Cardiac fibroblast (primary cell): ENCODE measurements at regions not wholly inside any gene's neighbourhood (a gene's known extent, or its start where the extent isn't known, plus 50 kb on each side); places are given as distances from the start of the nearest gene placed in this dataset.

Experiments used
- DNase-seq, 2 donors: peaks; one replicate each; pipeline versions ENCODE4 v3.0.0 to v3.0.0-alpha.2; 2010; ENCODE audit warnings: low read depth in 2 of 2
- H3K4me3 ChIP-seq, 2 donors: replicated peaks in 1 of 2; 1 replicate in 1 of 2; 2 replicates in 1 of 2; pipeline ENCODE4 v1.5.1; 2011; ENCODE audit warnings: low read depth in 2 of 2, low read length in 2 of 2, mild to moderate bottlenecking in 2 of 2, moderate library complexity in 1 of 2
- TF ChIP-seq, protein P1 (sequence below): IDR thresholded peaks from one replicate; pipeline ENCODE4 v1.5.1; 2011; ENCODE audit warnings: low read depth, mild to moderate bottlenecking, low read length, inconsistent platforms

DNA sequence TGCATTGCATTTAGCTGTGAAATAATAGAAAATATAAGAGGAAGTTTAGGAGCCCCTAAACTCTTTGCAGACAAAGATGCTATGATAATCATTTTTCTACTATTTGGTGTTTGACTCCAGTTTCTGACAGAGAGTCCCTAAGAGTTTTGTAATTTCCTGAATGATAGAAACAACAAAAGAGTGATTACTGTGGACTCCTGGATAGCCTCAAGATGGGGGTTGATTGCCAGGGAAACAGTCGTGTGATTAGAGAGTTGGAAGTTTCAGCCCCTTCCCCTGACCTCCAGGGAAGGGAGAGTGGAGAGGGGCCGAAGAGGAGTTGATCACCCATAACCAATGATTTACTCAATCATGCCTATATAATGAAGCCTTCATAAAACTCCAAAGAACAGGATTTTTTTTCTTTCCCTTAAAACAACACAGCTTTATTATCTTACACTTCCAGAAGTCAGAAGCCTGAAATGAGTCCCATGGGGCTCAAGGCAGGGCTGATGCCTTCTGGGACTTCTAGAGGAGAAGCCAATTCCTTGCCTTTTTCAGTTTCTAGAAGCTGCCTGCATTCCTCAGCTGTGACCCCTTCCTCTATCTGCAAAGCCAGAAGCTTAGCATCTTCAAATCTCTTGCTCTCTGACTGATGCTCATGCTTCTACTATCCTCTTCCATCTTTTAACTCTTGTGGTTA lies 292.3 kb upstream of the ZPLD1 start:
- H3K4me3 ChIP-seq = no peak overlapping the region
- TF ChIP-seq, protein P1, sequence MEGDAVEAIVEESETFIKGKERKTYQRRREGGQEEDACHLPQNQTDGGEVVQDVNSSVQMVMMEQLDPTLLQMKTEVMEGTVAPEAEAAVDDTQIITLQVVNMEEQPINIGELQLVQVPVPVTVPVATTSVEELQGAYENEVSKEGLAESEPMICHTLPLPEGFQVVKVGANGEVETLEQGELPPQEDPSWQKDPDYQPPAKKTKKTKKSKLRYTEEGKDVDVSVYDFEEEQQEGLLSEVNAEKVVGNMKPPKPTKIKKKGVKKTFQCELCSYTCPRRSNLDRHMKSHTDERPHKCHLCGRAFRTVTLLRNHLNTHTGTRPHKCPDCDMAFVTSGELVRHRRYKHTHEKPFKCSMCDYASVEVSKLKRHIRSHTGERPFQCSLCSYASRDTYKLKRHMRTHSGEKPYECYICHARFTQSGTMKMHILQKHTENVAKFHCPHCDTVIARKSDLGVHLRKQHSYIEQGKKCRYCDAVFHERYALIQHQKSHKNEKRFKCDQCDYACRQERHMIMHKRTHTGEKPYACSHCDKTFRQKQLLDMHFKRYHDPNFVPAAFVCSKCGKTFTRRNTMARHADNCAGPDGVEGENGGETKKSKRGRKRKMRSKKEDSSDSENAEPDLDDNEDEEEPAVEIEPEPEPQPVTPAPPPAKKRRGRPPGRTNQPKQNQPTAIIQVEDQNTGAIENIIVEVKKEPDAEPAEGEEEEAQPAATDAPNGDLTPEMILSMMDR = no peak
- DNase-seq = peak; percentile 49 to 74

DNA sequence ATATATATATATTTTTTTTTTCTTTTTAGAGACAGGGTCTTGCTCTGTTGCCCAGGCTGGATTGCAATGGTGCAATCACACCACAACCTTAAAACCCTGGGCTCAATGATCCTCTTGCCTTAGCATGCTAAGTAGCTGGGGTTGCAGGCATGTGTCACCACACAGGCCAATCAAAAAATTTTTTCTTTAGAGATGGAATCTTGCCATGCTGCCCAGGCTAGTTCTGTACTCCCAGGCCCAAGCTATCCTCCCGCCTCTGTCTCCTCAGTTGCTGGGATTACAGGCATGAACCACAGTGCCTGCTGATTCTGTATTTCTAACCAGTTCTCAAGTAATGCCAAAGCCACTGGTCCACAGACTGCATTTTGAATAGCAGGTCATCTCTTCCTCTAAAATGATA lies 291.3 kb upstream of the ZPLD1 start:
- no peak overlapping the region for H3K4me3 ChIP-seq
- TF ChIP-seq, protein P1 = no peak
- no peak for DNase-seq

DNA sequence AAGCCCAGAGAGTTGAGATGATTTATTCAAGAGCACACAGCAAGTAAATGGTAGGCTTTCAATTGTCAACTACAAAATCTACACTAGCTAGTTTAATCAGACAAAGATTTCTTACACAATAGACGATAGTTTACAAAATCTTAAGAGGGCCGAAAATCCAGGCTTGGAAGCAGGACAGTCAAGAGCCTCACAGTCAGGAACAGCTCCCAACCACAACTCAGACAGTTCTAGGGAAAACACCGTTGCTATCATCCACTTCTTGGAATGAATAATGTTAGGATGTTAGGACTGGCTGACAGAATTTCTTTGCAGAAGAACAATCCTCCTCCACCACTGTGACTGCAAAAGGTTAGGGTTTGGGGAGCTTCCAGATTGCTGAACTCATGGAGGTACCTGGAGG lies 290.8 kb upstream of the ZPLD1 start:
- DNase-seq = peak in 1 of 2 donors; percentile 31
- no peak overlapping the region for H3K4me3 ChIP-seq
- TF ChIP-seq, protein P1 = no peak

DNA sequence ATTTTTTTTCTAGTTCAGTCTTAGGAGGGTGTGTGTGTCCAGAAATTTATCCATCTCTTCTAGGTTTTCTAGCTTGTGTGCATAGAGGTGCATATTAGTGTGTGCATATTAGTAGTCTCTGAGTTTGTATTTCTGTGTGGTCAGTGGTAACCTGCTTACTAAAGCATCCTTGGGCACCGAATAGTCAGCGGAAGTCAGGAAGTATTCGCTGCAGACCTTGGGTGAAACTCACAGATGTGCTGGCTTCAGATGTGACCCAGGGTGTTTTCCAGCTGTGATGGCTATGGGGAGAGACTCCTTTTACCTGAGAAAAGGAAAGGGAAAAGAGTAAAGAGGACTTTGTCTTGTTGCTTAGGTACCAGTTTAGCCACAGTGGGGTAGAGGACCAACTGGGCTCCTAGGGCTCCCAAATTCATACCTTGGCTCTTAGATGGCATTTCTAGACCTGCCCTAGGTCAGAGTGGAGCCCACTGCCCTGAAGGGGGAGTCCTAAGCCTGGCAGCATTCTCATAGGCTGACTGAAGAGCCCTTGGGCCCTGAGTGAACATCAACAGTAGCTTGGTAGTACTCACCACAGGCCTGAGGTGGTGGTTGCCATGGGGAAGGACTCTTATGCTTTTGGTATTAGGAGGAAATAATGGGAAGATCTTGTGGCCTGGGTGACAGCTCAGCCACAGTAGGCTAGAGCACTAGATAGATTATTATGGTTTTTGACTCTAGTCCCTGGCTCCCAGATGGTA lies 286.0 kb upstream of the ZPLD1 start:
- H3K4me3 ChIP-seq = no peak overlapping the region
- TF ChIP-seq, protein P1 = no peak

DNA sequence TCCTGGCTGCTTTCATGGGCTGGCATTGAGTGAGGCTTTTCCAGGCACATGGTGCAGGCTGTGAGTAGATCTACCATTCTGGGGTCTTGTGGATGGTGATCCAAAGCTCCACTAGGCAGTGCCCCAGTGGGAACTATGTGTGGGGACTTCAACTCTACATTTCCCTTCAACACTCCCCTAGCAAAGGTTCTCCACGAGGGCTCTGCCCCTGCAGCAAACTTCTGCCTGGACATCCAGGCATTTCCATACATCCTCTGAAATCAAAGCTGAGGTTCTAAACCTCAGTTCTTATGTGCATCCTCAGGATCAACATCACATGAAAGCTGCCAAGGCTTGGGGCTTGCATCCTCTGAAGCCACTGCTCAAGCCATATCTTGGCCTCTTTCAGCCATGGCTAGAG lies 282.9 kb upstream of the ZPLD1 start:
- TF ChIP-seq, protein P1 = no peak
- no peak for DNase-seq
- H3K4me3 ChIP-seq = no peak overlapping the region

More for the DNA sequence above, 286.0 kb upstream of the ZPLD1 start:
- DNase-seq = no peak

DNA sequence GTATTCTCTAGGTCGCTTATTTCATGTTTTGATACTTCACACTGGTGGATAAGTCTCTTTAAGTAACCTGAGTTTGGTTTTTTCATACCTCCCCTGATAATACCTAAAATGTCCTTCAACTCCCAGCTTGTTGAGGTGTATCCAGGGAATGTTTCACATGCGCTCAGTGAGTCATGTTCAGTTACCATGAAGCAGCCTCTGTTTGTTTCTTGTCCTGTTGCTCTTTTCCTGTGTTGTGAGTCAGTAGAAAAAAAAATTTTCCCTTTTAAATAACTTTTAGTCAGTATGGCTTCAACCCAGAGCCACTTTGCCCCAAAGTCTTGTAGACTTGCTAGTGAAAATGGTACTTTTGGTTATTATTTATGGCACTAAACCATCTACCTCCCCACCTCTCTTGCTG lies 278.4 kb upstream of the ZPLD1 start:
- peak; percentile 91 to 97 for DNase-seq
- H3K4me3 ChIP-seq = no peak overlapping the region
- TF ChIP-seq, protein P1 = no peak
